K562 (cell line): ENCODE measurements at regions not wholly inside any gene's neighbourhood (a gene's known extent, or its start where the extent isn't known, plus 50 kb on each side); places are given as distances from the start of the nearest gene placed in this dataset.

Experiments
- ATAC-seq: fragments of 200-7000 bp; cut with Tn5 transposase; 3 replicates; pipeline ENCODE4 v1.9.1; 2020; ENCODE audit warnings: moderate library complexity
- BruUV-seq: library from RNA; stranded (reverse); fragments of 400-500 nt; replicated peaks from 2 replicates; lab custom pipeline; 2021; lab: Mats Ljungman, UMichigan
- CTCF ChIA-PET: fragments of 300-600 bp; formaldehyde crosslinking; extraction: SDS; loops from one replicate; lab custom pipeline; 2021; ENCODE audit warnings: low intra/inter-chr PET ratio; lab: Yijun Ruan, JAX
- POLR2A ChIA-PET: fragments of 300-600, 350-650 bp; sonication (Branson Sonifier 250); formaldehyde crosslinking; extraction: SDS; loops from one replicate; lab custom pipeline; 2021; ENCODE audit warnings: antibody characterized with exemption, inconsistent platforms; lab: Yijun Ruan, JAX
- DNase-seq, 4 experiments: peaks; one replicate each; pipeline versions ENCODE4 v3.0.0 to v3.0.0-alpha.2; 2011 to 2018; ENCODE audit warnings: low spot score in 3 of 4, mixed read lengths in 3 of 4; ENCODE audit errors: extremely low read depth in 1 of 4
- FAIRE-seq: peaks from 2 replicates; lab custom pipeline; 2011; peaks lifted over from hg19 to GRCh38; lab: Jason Lieb, UNC
- H2AFZ ChIP-seq: 2 replicates; pipeline ENCODE4 v1.6.0; 2011; ENCODE audit warnings: low read depth, low read length, control low read depth, inconsistent platforms
- H3K27ac ChIP-seq: fragments of 200-600 bp; 3 replicates; pipeline ENCODE4 v1.8.0; 2011; ENCODE audit warnings: low read depth, mild to moderate bottlenecking, control low read depth, inconsistent platforms, low read length, moderate library complexity, mixed read lengths; ENCODE audit errors: extremely low read depth
- H3K27me3 ChIP-seq, 2 experiments: fragments of 300-600 bp in 1 of 2; 2 replicates in 1 of 2; 3 replicates in 1 of 2; pipeline versions ENCODE4 v1.6.0 to v1.8.0; 2011; ENCODE audit warnings: inconsistent platforms in 2 of 2, low read length in 2 of 2, mild to moderate bottlenecking in 1 of 2, mixed read lengths in 1 of 2, moderate library complexity in 1 of 2; ENCODE audit not compliant: control insufficient read depth in 2 of 2, insufficient read depth in 2 of 2
- H3K36me3 ChIP-seq: fragments of 300-600 bp; 3 replicates; pipeline ENCODE4 v1.8.0; 2011; ENCODE audit warnings: mild to moderate bottlenecking, low read length, inconsistent platforms; ENCODE audit not compliant: control insufficient read depth, insufficient read depth
- H3K4me1 ChIP-seq, 2 experiments: fragments of 200-600 bp in 1 of 2; replicated peaks in 1 of 2; 2 replicates in 1 of 2; 3 replicates in 1 of 2; pipeline versions ENCODE4 v1.5.1 to v1.8.0; 2011; ENCODE audit warnings: inconsistent platforms in 2 of 2, low read length in 2 of 2, mild to moderate bottlenecking in 1 of 2, mixed read lengths in 1 of 2, moderate library complexity in 1 of 2; ENCODE audit not compliant: control insufficient read depth in 2 of 2, insufficient read depth in 2 of 2
- H3K4me2 ChIP-seq: 2 replicates; pipeline ENCODE4 v1.6.1; 2011; ENCODE audit warnings: low read length, control low read depth, inconsistent platforms, mixed read lengths; ENCODE audit not compliant: insufficient read depth
- H3K4me3 ChIP-seq: fragments of 200-600 bp; sonication (generic), shearing (Covaris generic); 2 replicates; pipeline ENCODE4 v1.5.1; 2016; ENCODE audit warnings: control low read depth, inconsistent platforms
- H3K79me2 ChIP-seq: fragments of 200-600 bp; 3 replicates; pipeline ENCODE4 v1.8.0; 2011; ENCODE audit warnings: low read length, inconsistent platforms; ENCODE audit not compliant: control insufficient read depth, insufficient read depth
- H3K9ac ChIP-seq, 2 experiments: 2 replicates each; pipeline versions ENCODE4 v1.6.0 to v1.6.1; 2011; ENCODE audit warnings: low read depth in 2 of 2, low read length in 2 of 2, control low read depth in 1 of 2, inconsistent platforms in 1 of 2, mild to moderate bottlenecking in 1 of 2, mixed read lengths in 1 of 2; ENCODE audit not compliant: insufficient read depth in 1 of 2
- H3K9me1 ChIP-seq: one replicate; pipeline ENCODE4 v1.6.0; 2011; ENCODE audit warnings: inconsistent platforms, mild to moderate bottlenecking, low read length, moderate library complexity; ENCODE audit not compliant: control insufficient read depth, insufficient read depth
- H3K9me3 ChIP-seq: replicated peaks from 2 replicates; pipeline ENCODE4 v1.5.1; 2011; ENCODE audit warnings: low read depth, low read length, inconsistent platforms; ENCODE audit not compliant: control insufficient read depth, insufficient read depth
- H4K20me1 ChIP-seq: replicated peaks from 2 replicates; pipeline ENCODE4 v1.6.1; 2011; ENCODE audit warnings: low read length, inconsistent platforms, mixed read lengths; ENCODE audit not compliant: control insufficient read depth, insufficient read depth
- MAFF ChIP-seq: IDR thresholded peaks from 2 replicates; pipeline ENCODE4 v1.6.1; 2012; ENCODE audit warnings: low read length, improper control_type of control experiment
- MECOM ChIP-seq: fragments of 250-450 bp; sonication (Bioruptor Pico); IDR thresholded peaks from 2 replicates; pipeline ENCODE4 v1.8.0; 2022; ENCODE audit warnings: inconsistent platforms
- SRF ChIP-seq, 2 experiments: fragments of 250-450, 450-650 bp in 1 of 2; sonication (Bioruptor Pico) in 1 of 2; sonication (generic) in 1 of 2; formaldehyde crosslinking; IDR thresholded peaks; 2 replicates each; pipeline versions ENCODE4 v1.5.0 to v1.5.1; 2020 to 2022; ENCODE audit warnings: mild to moderate bottlenecking in 1 of 2, missing genetic modification reagents in 1 of 2
- SUPT5H ChIP-seq: fragments of 450-650 bp; IDR thresholded peaks from 2 replicates; pipeline ENCODE4 v1.6.1; 2016
- TBL1XR1 ChIP-seq, 2 experiments: IDR thresholded peaks; 2 replicates each; pipeline ENCODE4 v1.6.1; 2012; ENCODE audit warnings: improper control_type of control experiment in 2 of 2, low read length in 2 of 2, mild to moderate bottlenecking in 1 of 2
- ZNF318 ChIP-seq, 2 experiments: fragments of 450-650 bp; IDR thresholded peaks; 2 replicates each; pipeline ENCODE4 v1.6.1; 2016; ENCODE audit warnings: mild to moderate bottlenecking in 2 of 2, borderline replicate concordance in 1 of 2, low read depth in 1 of 2, moderate library complexity in 1 of 2
- WGBS: fragments of 100-300 bp; shearing (Covaris generic); methylation state at CpG from one replicate; pipeline ENCODE4 v1.1.6; 2016; ENCODE audit warnings: low coverage, mixed read lengths; ENCODE audit not compliant: insufficient coverage; ENCODE audit errors: missing lambda C conversion rate; 5-methylcytosine and 5-hydroxymethylcytosine counted together
- in situ Hi-C: fragments of 300-500 bp; cut with MboI; formaldehyde crosslinking; loops from 4 replicates; pipeline ENCODE4 v1.15.0; 2018; ENCODE audit warnings: inconsistent platforms, mixed read lengths
- intact Hi-C: fragments of 100-400 bp; cut with micrococcal nuclease; formaldehyde crosslinking; loops from 2 replicates; pipeline ENCODE4 v1.14.2; 2022
- TF ChIP-seq, protein P1 (sequence below): sonication (generic); formaldehyde crosslinking; IDR thresholded peaks from 2 replicates; pipeline ENCODE4 v1.8.0; 2022; ENCODE audit warnings: missing genetic modification reagents, mild to moderate bottlenecking, borderline replicate concordance
- TF ChIP-seq, protein P2 (sequence below): fragments of 450-650 bp; IDR thresholded peaks from 2 replicates; pipeline ENCODE4 v1.6.1; 2014; ENCODE audit warnings: low read depth, mild to moderate bottlenecking, moderate library complexity, borderline replicate concordance

DNA sequence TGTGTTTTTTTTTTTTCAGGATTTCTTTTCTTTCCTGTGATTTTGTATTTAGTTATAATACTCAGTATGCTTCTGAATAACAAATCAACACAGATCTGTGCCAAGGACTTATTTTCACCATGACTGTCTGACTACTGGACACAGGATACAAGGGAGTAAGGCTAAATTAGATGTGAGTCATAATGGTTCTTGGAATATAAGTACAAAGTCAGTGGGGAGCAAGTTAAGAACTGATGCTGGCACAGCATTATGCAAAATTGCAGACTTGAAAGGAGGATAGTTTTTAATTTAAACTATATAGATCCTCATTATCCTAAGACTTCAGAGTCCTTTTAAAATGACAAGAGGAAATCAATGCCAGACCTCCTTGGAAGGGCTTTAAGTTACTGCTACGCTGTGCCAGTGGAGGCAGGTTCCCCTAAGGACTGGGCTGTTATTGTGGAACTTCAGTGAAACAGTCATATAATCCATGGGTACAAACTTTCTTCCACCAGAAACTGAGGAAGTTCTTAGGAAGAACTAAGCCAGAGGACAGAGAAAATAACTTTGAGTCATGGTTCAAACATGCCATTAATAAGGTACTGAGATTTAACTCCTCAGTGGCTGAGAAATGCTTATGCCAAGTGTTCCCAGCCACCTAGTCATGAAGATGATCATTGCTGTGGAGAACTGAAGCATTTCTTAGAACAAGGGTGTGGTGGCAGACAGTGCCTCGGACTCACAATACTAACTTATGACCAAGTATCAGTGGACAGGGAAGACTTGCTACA lies 531.2 kb downstream of the HTR7 start (continued):
- TF ChIP-seq, protein P1, sequence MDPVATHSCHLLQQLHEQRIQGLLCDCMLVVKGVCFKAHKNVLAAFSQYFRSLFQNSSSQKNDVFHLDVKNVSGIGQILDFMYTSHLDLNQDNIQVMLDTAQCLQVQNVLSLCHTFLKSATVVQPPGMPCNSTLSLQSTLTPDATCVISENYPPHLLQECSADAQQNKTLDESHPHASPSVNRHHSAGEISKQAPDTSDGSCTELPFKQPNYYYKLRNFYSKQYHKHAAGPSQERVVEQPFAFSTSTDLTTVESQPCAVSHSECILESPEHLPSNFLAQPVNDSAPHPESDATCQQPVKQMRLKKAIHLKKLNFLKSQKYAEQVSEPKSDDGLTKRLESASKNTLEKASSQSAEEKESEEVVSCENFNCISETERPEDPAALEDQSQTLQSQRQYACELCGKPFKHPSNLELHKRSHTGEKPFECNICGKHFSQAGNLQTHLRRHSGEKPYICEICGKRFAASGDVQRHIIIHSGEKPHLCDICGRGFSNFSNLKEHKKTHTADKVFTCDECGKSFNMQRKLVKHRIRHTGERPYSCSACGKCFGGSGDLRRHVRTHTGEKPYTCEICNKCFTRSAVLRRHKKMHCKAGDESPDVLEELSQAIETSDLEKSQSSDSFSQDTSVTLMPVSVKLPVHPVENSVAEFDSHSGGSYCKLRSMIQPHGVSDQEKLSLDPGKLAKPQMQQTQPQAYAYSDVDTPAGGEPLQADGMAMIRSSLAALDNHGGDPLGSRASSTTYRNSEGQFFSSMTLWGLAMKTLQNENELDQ (CRISPR knock-in tag) = no peak
- TF ChIP-seq SRF (CRISPR knock-in tag; IDR thresholded peaks at IDR 0.05) (no peak), MAFF (no peak), MECOM (CRISPR knock-in tag) (no peak), TBL1XR1 (IDR thresholded peaks at IDR 0.05; ENCODE audit: low read length in 2 of 2) (no peak)
- TF ChIP-seq, protein P2, sequence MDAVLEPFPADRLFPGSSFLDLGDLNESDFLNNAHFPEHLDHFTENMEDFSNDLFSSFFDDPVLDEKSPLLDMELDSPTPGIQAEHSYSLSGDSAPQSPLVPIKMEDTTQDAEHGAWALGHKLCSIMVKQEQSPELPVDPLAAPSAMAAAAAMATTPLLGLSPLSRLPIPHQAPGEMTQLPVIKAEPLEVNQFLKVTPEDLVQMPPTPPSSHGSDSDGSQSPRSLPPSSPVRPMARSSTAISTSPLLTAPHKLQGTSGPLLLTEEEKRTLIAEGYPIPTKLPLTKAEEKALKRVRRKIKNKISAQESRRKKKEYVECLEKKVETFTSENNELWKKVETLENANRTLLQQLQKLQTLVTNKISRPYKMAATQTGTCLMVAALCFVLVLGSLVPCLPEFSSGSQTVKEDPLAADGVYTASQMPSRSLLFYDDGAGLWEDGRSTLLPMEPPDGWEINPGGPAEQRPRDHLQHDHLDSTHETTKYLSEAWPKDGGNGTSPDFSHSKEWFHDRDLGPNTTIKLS = no peak

DNA sequence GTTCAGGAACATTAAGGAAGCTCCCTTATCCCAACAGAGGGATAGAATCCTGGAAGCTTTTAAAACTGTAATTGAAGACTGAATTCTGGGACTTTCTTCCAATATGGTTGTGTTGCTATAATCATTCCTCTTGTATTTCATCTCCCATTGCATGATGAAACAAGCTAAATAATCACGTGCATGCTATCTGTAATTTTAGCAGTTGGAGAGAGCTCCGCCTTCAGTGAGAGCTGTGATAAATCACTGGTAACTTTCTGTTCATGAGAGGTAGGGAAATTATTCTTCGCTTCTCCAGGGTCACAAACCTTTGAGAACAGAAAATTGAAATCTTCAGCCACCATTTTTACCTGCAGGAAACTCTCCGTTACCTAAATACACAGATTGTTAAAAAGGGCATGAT lies 530.2 kb downstream of the HTR7 start:
- no peak for DNase-seq
- in situ Hi-C loops = no loop called here
- no peaks in the 10 kb centered on the region for H3K36me3 ChIP-seq
- POLR2A ChIA-PET = no interaction called here
- no peaks in the 10 kb centered on the region for H3K9me1 ChIP-seq
- no peaks in the 10 kb centered on the region for H3K79me2 ChIP-seq
- no peak for ATAC-seq
- H3K4me2 ChIP-seq = no peak overlapping the region
- H3K9me3 ChIP-seq = no peaks in the 10 kb centered on the region
- no peak overlapping the region for H3K27ac ChIP-seq
- H3K4me1 ChIP-seq = no peaks in the 10 kb centered on the region
- intact Hi-C loops = no loop called here
- H3K27me3 ChIP-seq = no peaks in the 10 kb centered on the region
- no peak overlapping the region for H2AFZ ChIP-seq
- no peaks in the 10 kb centered on the region for H4K20me1 ChIP-seq
- FAIRE-seq = no peak
- no TSS peak for BruUV-seq
- 0% methylated on average over 3 of the region's 4 CpGs for WGBS
- CTCF ChIA-PET = no interaction called here
- H3K4me3 ChIP-seq = no peak overlapping the region
- no peak overlapping the region for H3K9ac ChIP-seq
- TF ChIP-seq ZNF318 (IDR thresholded peaks at IDR 0.05; ENCODE audit: borderline replicate concordance in 1 of 2, low read depth in 1 of 2) = no peak
- TF ChIP-seq SUPT5H = no peak
